ENCODE measurements at regions not wholly inside any gene's neighbourhood (a gene's known extent, or its start where the extent isn't known, plus 50 kb on each side); places are given as distances from the start of the nearest gene placed in this dataset.

DNA sequence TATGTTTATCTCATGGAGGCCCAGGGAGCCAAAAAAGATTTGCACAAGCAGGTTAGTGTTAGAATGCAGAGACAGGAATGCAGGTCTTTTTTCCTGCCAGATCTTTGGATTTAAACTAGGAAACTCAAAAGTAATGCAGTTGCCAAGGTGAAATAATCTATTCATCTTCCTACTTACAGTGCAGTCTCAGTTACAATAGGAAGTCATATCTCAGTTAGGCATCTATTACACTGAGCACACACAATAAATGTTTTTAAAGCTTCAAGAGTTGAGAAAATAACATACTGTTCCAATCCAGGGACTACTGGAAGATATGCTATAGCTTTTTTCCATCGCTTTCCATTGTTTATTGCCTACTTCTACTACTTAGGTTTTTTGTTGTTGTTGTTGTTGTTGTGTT, 279.3 kb upstream of the E2F7 start:
- TF ChIP-seq CTCF (IDR thresholded peaks at IDR 0.05; ENCODE audit: poor library complexity) (no peak), EZH2phosphoT487 (IDR thresholded peaks at IDR 0.05; ENCODE audit: low read depth, severe bottlenecking, unreplicated experiment) (no peak)
